Neural crest cell (in vitro differentiated cells): ENCODE measurements at regions not wholly inside any gene's neighbourhood (a gene's known extent, or its start where the extent isn't known, plus 50 kb on each side); places are given as distances from the start of the nearest gene placed in this dataset.
"Not testable (repeated sequence)": the region's sequence is repeated elsewhere in the genome, so short reads cannot be mapped to it uniquely, and the experiment has no call there.

Experiments used
- DNase-seq: peaks from one replicate; pipeline ENCODE4 v3.0.0; 2021; ENCODE audit warnings: low read depth, mixed read lengths, low spot score
- H3K27ac Mint-ChIP-seq: one replicate; pipeline ENCODE4 v1.8.0; 2021; ENCODE audit warnings: mild to moderate bottlenecking, mixed read lengths; ENCODE audit not compliant: unreplicated experiment
- H3K27me3 Mint-ChIP-seq: 2 replicates; pipeline ENCODE4 v1.8.0; 2021; ENCODE audit warnings: low read depth, mild to moderate bottlenecking, mixed read lengths
- H3K36me3 Mint-ChIP-seq: 2 replicates; pipeline ENCODE4 v1.8.0; 2021; ENCODE audit warnings: low read depth, mild to moderate bottlenecking, mixed read lengths
- H3K4me1 Mint-ChIP-seq: 2 replicates; pipeline ENCODE4 v1.8.0; 2021; ENCODE audit warnings: mixed read lengths
- H3K4me3 Mint-ChIP-seq: one replicate; pipeline ENCODE4 v1.8.0; 2021; ENCODE audit warnings: mild to moderate bottlenecking, mixed read lengths
- H3K9me3 Mint-ChIP-seq: 2 replicates; pipeline ENCODE4 v1.8.0; 2021; ENCODE audit warnings: mixed read lengths
- TF ChIP-seq, protein P1 (sequence below): fragments of 200-600 bp; sonication (generic); conservative IDR thresholded peaks from 2 replicates; pipeline ENCODE4 v1.5.0; 2021; ENCODE audit warnings: antibody characterized with exemption, mild to moderate bottlenecking

- H3K4me3 Mint-ChIP-seq, result no peak overlapping the region
- H3K36me3 Mint-ChIP-seq, result no peaks in the 10 kb centered on the region
- peaks cover 24% of the 10 kb centered on the region for H3K4me1 Mint-ChIP-seq
- no peak for DNase-seq
- no peak overlapping the region for H3K27ac Mint-ChIP-seq
- peaks cover 14% of the 10 kb centered on the region for H3K27me3 Mint-ChIP-seq
- TF ChIP-seq, protein P1, sequence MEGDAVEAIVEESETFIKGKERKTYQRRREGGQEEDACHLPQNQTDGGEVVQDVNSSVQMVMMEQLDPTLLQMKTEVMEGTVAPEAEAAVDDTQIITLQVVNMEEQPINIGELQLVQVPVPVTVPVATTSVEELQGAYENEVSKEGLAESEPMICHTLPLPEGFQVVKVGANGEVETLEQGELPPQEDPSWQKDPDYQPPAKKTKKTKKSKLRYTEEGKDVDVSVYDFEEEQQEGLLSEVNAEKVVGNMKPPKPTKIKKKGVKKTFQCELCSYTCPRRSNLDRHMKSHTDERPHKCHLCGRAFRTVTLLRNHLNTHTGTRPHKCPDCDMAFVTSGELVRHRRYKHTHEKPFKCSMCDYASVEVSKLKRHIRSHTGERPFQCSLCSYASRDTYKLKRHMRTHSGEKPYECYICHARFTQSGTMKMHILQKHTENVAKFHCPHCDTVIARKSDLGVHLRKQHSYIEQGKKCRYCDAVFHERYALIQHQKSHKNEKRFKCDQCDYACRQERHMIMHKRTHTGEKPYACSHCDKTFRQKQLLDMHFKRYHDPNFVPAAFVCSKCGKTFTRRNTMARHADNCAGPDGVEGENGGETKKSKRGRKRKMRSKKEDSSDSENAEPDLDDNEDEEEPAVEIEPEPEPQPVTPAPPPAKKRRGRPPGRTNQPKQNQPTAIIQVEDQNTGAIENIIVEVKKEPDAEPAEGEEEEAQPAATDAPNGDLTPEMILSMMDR, result no peak
- no peaks in the 10 kb centered on the region for H3K9me3 Mint-ChIP-seq
Measured at GRCh38 chr17:34474706-34475105, 104.7 kb upstream of the TMEM132E start.

DNA sequence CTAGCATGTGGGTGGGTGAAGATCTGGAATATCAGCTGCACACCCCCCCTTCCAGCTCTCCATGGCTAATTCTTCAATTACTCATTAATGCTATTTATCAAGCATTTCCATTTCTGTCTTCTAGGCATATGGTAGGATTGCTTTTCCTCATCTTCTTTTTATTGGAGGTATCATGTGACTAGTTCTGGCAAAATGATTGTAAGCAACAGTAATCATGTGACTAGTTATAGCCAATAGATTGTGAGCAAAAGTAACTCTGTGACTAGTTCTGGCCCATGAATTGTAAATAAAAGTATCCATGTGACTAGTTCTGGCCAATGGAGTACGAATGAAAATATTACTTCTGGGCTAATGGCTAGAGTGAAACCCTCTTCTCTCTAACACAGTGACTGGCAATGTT lies 107.0 kb upstream of the TMEM132E start:
- no peak overlapping the region for H3K27ac Mint-ChIP-seq
- peaks cover 16% of the 10 kb centered on the region for H3K4me1 Mint-ChIP-seq
- peaks cover 14% of the 10 kb centered on the region for H3K27me3 Mint-ChIP-seq
- no peaks in the 10 kb centered on the region for H3K9me3 Mint-ChIP-seq
- TF ChIP-seq, protein P1, result no peak
- H3K36me3 Mint-ChIP-seq, result no peaks in the 10 kb centered on the region
- no peak for DNase-seq
- no peak overlapping the region for H3K4me3 Mint-ChIP-seq

DNA sequence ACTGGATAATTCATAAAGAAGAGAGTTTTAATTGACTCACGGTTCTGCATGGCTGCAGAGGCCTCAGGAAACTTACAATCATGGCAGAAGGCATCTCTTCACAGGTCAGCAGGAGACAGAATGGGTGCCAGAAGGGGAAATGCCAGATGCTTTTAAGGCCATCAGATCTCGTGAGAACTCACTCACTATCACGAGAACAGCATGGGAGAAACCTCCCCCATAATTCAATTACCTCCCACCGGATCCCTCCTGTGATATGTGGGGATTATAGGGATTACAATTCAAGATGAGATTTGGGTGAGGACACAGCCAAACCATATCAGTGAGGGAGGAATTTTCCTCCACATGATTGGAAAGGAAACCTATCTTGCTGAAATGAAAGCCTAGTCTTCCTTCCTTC lies 108.1 kb upstream of the TMEM132E start:
- not testable (repeated sequence) for DNase-seq, H3K27ac Mint-ChIP-seq, H3K36me3 Mint-ChIP-seq, H3K4me1 Mint-ChIP-seq, H3K9me3 Mint-ChIP-seq, H3K4me3 Mint-ChIP-seq
- peaks cover 17% of the 10 kb centered on the region for H3K27me3 Mint-ChIP-seq

DNA sequence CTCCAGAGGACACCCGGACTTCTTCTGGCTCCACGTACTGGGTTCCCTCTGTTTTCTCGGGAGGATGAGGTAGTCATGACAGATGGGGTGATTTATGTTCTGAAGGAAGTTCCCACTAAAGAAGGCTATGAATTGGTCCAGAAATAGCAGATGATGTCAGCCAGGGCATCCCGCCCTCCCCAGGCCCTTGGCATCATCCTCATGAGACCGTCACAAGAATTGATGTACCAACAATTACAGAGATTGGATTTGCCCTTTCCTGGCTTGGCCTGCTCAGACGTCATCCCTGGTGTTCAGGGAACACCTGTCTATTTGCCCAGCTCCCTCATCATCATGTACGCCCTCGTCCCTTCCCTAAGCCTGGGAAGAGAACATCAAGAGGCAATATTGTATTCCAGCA lies 102.8 kb upstream of the CCL1 start:
- Mint-ChIP-seq H3K4me1 (no peaks in the 10 kb centered on the region), H3K9me3 (no peaks in the 10 kb centered on the region), H3K27me3 (peaks cover 38% of the 10 kb centered on the region), H3K4me3 (no peak overlapping the region), H3K27ac (peak overlapping the region; percentile 24), H3K36me3 (no peaks in the 10 kb centered on the region)
- TF ChIP-seq, protein P1, result no peak
- DNase-seq, result no peak

DNA sequence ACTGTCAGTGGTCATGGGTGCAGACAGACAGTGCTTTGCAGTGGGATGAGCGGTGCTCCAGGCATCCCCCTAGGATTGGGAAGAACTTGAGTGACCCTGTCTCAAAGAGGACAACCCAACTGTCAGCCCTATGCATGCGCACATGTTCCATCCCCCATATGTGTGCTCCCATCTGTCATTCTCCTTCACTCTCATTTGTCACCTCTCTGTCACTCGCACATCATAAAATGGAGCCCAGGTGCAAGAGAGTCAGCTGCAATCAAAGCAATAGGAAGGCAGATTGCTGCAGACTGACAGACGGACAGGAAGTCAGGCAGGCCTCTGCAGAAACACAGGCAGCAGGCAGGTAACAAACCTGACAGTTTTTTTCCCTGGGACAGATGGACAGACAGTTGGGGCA lies 101.8 kb upstream of the CCL1 start:
- Mint-ChIP-seq H3K27me3 (peaks cover 38% of the 10 kb centered on the region), H3K9me3 (no peaks in the 10 kb centered on the region), H3K4me1 (no peaks in the 10 kb centered on the region), H3K27ac (no peak overlapping the region), H3K36me3 (no peaks in the 10 kb centered on the region), H3K4me3 (no peak overlapping the region)
- DNase-seq, result no peak
- TF ChIP-seq, protein P1, result no peak

- H3K9me3 Mint-ChIP-seq, result no peaks in the 10 kb centered on the region
- H3K36me3 Mint-ChIP-seq, result no peaks in the 10 kb centered on the region
- no peak overlapping the region for H3K27ac Mint-ChIP-seq
- TF ChIP-seq, protein P1, result no peak
- H3K4me3 Mint-ChIP-seq, result no peak overlapping the region
- H3K27me3 Mint-ChIP-seq, result peaks cover 76% of the 10 kb centered on the region
- no peaks in the 10 kb centered on the region for H3K4me1 Mint-ChIP-seq
- no peak for DNase-seq
Measured at GRCh38 chr17:34458266-34458665, 95.2 kb upstream of the CCL1 start.
